T-cell (primary cell): ENCODE measurements at regions not wholly inside any gene's neighbourhood (a gene's known extent, or its start where the extent isn't known, plus 50 kb on each side); places are given as distances from the start of the nearest gene placed in this dataset.
A peak's percentile ranks its signal among the peaks of the same experiment; 100 is the strongest.

ENCODE experiments used
- ATAC-seq, 4 experiments: fragments of 200-7000 bp in 3 of 4; fragments of 150-1000 bp in 1 of 4; cut with Tn5 transposase; replicated peaks in 1 of 4; 1 replicate in 3 of 4; 2 replicates in 1 of 4; pipeline ENCODE4 v1.10.0; 2021; ENCODE audit warnings: moderate library complexity in 3 of 4, mild to moderate bottlenecking in 2 of 4, moderate number of reproducible peaks in 1 of 4
- CTCF ChIA-PET, 2 donors: fragments of 300-600 bp; sonication (Branson Sonifier 250); formaldehyde crosslinking; loops; one replicate each; lab custom pipeline; 2022; ENCODE audit warnings: antibody characterized with exemption in 2 of 2; lab: Charles Lee
- POLR2A ChIA-PET, 2 donors: fragments of 300-600 bp; sonication (Branson Sonifier 250); formaldehyde crosslinking; loops; one replicate each; lab custom pipeline; 2022; ENCODE audit warnings: antibody characterized with exemption in 2 of 2; lab: Charles Lee
- DNase-seq, 35 experiments: peaks; one replicate each; pipeline versions ENCODE4 v3.0.0 to v3.0.0-alpha.2; 2013 to 2023
- H3K27ac ChIP-seq: one replicate; pipeline ENCODE4 v1.5.1; 2013; ENCODE audit warnings: low read length
- H3K27me3 ChIP-seq, 2 experiments: replicated peaks in 1 of 2; 1 replicate in 1 of 2; 2 replicates in 1 of 2; pipeline versions ENCODE4 v1.6.1 to v1.7.0; 2013; ENCODE audit warnings: low read length in 1 of 2, mixed read lengths in 1 of 2; ENCODE audit not compliant: control insufficient read depth in 2 of 2, insufficient read depth in 2 of 2; ENCODE audit errors: extremely low read depth in 1 of 2
- H3K36me3 ChIP-seq, 2 donors: 1 replicate in 1 of 2; 2 replicates in 1 of 2; pipeline versions ENCODE4 v1.6.1 to v1.7.0; 2013; ENCODE audit warnings: low read length in 1 of 2; ENCODE audit not compliant: control insufficient read depth in 2 of 2, insufficient read depth in 1 of 2; ENCODE audit errors: extremely low read depth in 1 of 2
- H3K4me1 ChIP-seq, 2 experiments: 1 replicate in 1 of 2; 2 replicates in 1 of 2; pipeline versions ENCODE4 v1.6.1 to v1.7.0; 2013; ENCODE audit warnings: low read length in 2 of 2, mixed read lengths in 1 of 2; ENCODE audit not compliant: insufficient read depth in 2 of 2, control insufficient read depth in 1 of 2; ENCODE audit errors: extremely low read depth in 1 of 2
- H3K4me3 ChIP-seq, 2 donors: 1 replicate in 1 of 2; 2 replicates in 1 of 2; pipeline versions ENCODE4 v1.5.1 to v1.7.0; 2013; ENCODE audit warnings: mild to moderate bottlenecking in 2 of 2, low read length in 1 of 2, moderate library complexity in 1 of 2; ENCODE audit not compliant: control insufficient read depth in 1 of 2; ENCODE audit errors: extremely low read depth in 1 of 2
- H3K9me3 ChIP-seq: 2 replicates; pipeline ENCODE4 v1.7.0; 2013
- H3K27ac Mint-ChIP-seq, 2 donors: one replicate each; pipeline ENCODE4 v1.8.0; 2020 to 2021; ENCODE audit warnings: mild to moderate bottlenecking in 2 of 2, mixed read lengths in 2 of 2
- H3K27me3 Mint-ChIP-seq, 2 donors: one replicate each; pipeline ENCODE4 v1.8.0; 2021 to 2022; ENCODE audit warnings: mixed read lengths in 2 of 2
- H3K36me3 Mint-ChIP-seq: one replicate; pipeline ENCODE4 v1.8.0; 2021; ENCODE audit warnings: mixed read lengths
- H3K4me1 Mint-ChIP-seq, 3 donors: one replicate each; pipeline ENCODE4 v1.8.0; 2020 to 2022; ENCODE audit warnings: mixed read lengths in 3 of 3, mild to moderate bottlenecking in 1 of 3
- H3K4me3 Mint-ChIP-seq, 3 donors: one replicate each; pipeline ENCODE4 v1.8.0; 2020 to 2022; ENCODE audit warnings: mild to moderate bottlenecking in 3 of 3, mixed read lengths in 3 of 3, moderate library complexity in 3 of 3
- H3K9me3 Mint-ChIP-seq, 3 donors: one replicate each; pipeline ENCODE4 v1.8.0; 2020 to 2022; ENCODE audit warnings: mixed read lengths in 3 of 3
- WGBS: methylation state at CpG from one replicate; pipeline ENCODE4 v1.1.5; 2013; ENCODE audit warnings: missing lambda C conversion rate; ENCODE audit not compliant: insufficient coverage; 5-methylcytosine and 5-hydroxymethylcytosine counted together

- Histone ChIP-seq H3K36me3 (no peaks in the 10 kb centered on the region), H3K4me3 (no peak overlapping the region), H3K4me1 (no peaks in the 10 kb centered on the region), H3K27ac (no peak overlapping the region), H3K9me3 (no peaks in the 10 kb centered on the region), H3K27me3 (no peaks in the 10 kb centered on the region)
- Mint-ChIP-seq H3K4me1 (no peaks in the 10 kb centered on the region), H3K27ac (no peak overlapping the region), H3K27me3 (no peaks in the 10 kb centered on the region), H3K4me3 (no peak overlapping the region), H3K9me3 (no peaks in the 10 kb centered on the region), H3K36me3 (no peaks in the 10 kb centered on the region)
- CTCF ChIA-PET, result no interaction called here
- no peak for ATAC-seq
- no CpG with 5 or more reads among the region's 1 CpG for WGBS
- POLR2A ChIA-PET, result no interaction called here
- DNase-seq, result no peak
Measured at GRCh38 chrX:126300401-126300800, 134.3 kb upstream of the DCAF12L2 start.

- Mint-ChIP-seq H3K9me3 (peaks cover 0 to 7% (median 6%) of the 10 kb centered on the region in 3 donors), H3K4me3 (no peak overlapping the region), H3K4me1 (no peaks in the 10 kb centered on the region), H3K27me3 (peaks cover 0 to 6% of the 10 kb centered on the region in 2 donors), H3K27ac (no peak overlapping the region), H3K36me3 (no peaks in the 10 kb centered on the region)
- Histone ChIP-seq H3K4me1 (no peaks in the 10 kb centered on the region), H3K36me3 (no peaks in the 10 kb centered on the region), H3K4me3 (no peak overlapping the region), H3K9me3 (no peaks in the 10 kb centered on the region), H3K27me3 (no peaks in the 10 kb centered on the region), H3K27ac (no peak overlapping the region)
- no peak for DNase-seq
- CTCF ChIA-PET, result interaction anchor here in 1 of 2 donors (0.8 kb wide), 1 partner anchor 1364 kb away, joined by 3 read pairs; no protein-coding TSS in a partner anchor
- 77% methylated on average over 6 of the region's 16 CpGs for WGBS
- POLR2A ChIA-PET, result no interaction called here
- ATAC-seq, result no peak
Measured at GRCh38 chrX:126272795-126273497, 106.9 kb upstream of the DCAF12L2 start.

- Mint-ChIP-seq H3K4me3 (no peak overlapping the region), H3K4me1 (no peaks in the 10 kb centered on the region), H3K36me3 (no peaks in the 10 kb centered on the region), H3K9me3 (peaks cover 0 to 4% (median 3%) of the 10 kb centered on the region in 3 donors), H3K27ac (no peak overlapping the region), H3K27me3 (no peaks in the 10 kb centered on the region)
- no CpG with 5 or more reads among the region's 3 CpGs for WGBS
- no peak overlapping the region for H3K27ac ChIP-seq
- H3K4me1 ChIP-seq, result no peaks in the 10 kb centered on the region
- no peak for ATAC-seq
- no peak for DNase-seq
- H3K4me3 ChIP-seq, result no peak overlapping the region
- no peaks in the 10 kb centered on the region for H3K36me3 ChIP-seq
- no peaks in the 10 kb centered on the region for H3K9me3 ChIP-seq
- no peaks in the 10 kb centered on the region for H3K27me3 ChIP-seq
- ChIA-PET POLR2A (no interaction called here), CTCF (no interaction called here)
Measured at GRCh38 chrX:126265116-126265515, 99.0 kb upstream of the DCAF12L2 start.

GRCh38 chrX:126238220-126238619 lies 72.1 kb upstream of the DCAF12L2 start:
- Mint-ChIP-seq H3K36me3 (no peaks in the 10 kb centered on the region), H3K4me3 (no peak overlapping the region), H3K27ac (no peak overlapping the region), H3K9me3 (no peaks in the 10 kb centered on the region), H3K27me3 (no peaks in the 10 kb centered on the region), H3K4me1 (no peaks in the 10 kb centered on the region)
- Histone ChIP-seq H3K4me3 (no peak overlapping the region), H3K4me1 (no peaks in the 10 kb centered on the region), H3K36me3 (no peaks in the 10 kb centered on the region), H3K27ac (no peak overlapping the region), H3K9me3 (no peaks in the 10 kb centered on the region), H3K27me3 (no peaks in the 10 kb centered on the region)
- WGBS, result 87% methylated on average over 2 of the region's 2 CpGs
- ChIA-PET CTCF (no interaction called here), POLR2A (no interaction called here)
- peak in 1 of 35 experiments; percentile 4 for DNase-seq
- no peak for ATAC-seq

- Histone ChIP-seq H3K27ac (no peak overlapping the region), H3K4me3 (no peak overlapping the region), H3K27me3 (no peaks in the 10 kb centered on the region), H3K36me3 (no peaks in the 10 kb centered on the region), H3K9me3 (no peaks in the 10 kb centered on the region), H3K4me1 (no peaks in the 10 kb centered on the region)
- 84% methylated on average over 8 of the region's 10 CpGs for WGBS
- DNase-seq (no peak), ATAC-seq (no peak)
- no peaks in the 10 kb centered on the region for H3K36me3 Mint-ChIP-seq
- H3K4me3 Mint-ChIP-seq, result no peak overlapping the region
- H3K27me3 Mint-ChIP-seq, result no peaks in the 10 kb centered on the region
- H3K4me1 Mint-ChIP-seq, result no peaks in the 10 kb centered on the region
- ChIA-PET POLR2A (no interaction called here), CTCF (no interaction called here)
- H3K9me3 Mint-ChIP-seq, result no peaks in the 10 kb centered on the region
- no peak overlapping the region for H3K27ac Mint-ChIP-seq
Measured at GRCh38 chrX:126237524-126237923, 71.4 kb upstream of the DCAF12L2 start.
